ENCODE measurements at regions not wholly inside any gene's neighbourhood (a gene's known extent, or its start where the extent isn't known, plus 50 kb on each side); places are given as distances from the start of the nearest gene placed in this dataset.

- TF ChIP-seq, protein P1, sequence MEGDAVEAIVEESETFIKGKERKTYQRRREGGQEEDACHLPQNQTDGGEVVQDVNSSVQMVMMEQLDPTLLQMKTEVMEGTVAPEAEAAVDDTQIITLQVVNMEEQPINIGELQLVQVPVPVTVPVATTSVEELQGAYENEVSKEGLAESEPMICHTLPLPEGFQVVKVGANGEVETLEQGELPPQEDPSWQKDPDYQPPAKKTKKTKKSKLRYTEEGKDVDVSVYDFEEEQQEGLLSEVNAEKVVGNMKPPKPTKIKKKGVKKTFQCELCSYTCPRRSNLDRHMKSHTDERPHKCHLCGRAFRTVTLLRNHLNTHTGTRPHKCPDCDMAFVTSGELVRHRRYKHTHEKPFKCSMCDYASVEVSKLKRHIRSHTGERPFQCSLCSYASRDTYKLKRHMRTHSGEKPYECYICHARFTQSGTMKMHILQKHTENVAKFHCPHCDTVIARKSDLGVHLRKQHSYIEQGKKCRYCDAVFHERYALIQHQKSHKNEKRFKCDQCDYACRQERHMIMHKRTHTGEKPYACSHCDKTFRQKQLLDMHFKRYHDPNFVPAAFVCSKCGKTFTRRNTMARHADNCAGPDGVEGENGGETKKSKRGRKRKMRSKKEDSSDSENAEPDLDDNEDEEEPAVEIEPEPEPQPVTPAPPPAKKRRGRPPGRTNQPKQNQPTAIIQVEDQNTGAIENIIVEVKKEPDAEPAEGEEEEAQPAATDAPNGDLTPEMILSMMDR (IDR thresholded peaks at IDR 0.05; ENCODE audit: poor library complexity) = no peak
- TF ChIP-seq EZH2 (IDR thresholded peaks at IDR 0.05; ENCODE audit: borderline replicate concordance) = no peak
These were observed 306.8 kb upstream of the FAM241A start for GRCh38 chr4:111838406-111838930.
